ENCODE measurements at regions not wholly inside any gene's neighbourhood (a gene's known extent, or its start where the extent isn't known, plus 50 kb on each side); places are given as distances from the start of the nearest gene placed in this dataset.

GRCh38 chr15:46467041-46467440 lies 832.2 kb downstream of the SQOR start:
- no peak for DNase-seq (ENCODE audit: low read depth in 4 of 4, low spot score in 2 of 4)

DNA sequence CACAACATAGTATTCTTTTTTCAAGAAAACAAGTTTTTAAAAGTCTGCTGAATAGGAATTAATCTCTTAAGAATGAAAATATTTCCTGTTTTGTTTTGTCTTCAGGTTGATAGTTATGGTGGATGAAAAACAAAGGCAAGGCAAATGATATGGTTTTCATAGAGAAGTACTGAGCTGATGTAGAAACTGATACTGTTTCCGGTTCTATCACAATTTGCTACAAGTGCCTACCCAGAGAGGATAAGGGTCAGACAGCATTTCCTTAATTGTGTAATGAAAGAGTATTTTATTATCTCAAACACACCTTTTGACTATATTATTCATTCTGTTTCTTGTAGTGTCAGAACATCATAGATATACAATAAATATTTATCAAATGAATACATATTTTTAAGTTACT lies 836.3 kb downstream of the SQOR start:
- no peak for DNase-seq (ENCODE audit: low read depth in 4 of 4, low spot score in 2 of 4)

DNA sequence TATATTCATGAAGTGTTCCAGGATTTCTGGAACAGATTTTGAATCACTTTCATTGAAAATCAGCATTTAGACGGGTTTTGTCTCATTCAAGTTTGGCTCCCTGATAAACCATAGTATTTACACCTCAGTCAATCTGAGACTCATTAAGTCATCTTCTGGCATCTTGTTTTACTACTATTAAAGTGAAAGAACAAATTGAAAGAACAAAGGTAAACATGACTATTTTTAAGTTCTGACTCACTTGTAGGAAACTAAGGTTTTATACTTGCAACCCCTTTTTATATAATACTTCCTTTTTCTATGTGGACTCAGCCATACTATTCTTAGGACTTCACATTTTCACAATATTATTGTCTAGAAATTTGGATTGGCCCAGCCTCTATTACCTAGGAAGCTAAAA lies 854.4 kb downstream of the SQOR start:
- no peak for DNase-seq (ENCODE audit: low read depth in 4 of 4, low spot score in 2 of 4)

GRCh38 chr15:46496491-46497115 lies 861.8 kb downstream of the SQOR start:
- DNase-seq (ENCODE audit: low read depth in 4 of 4, low spot score in 2 of 4), result no peak

DNA sequence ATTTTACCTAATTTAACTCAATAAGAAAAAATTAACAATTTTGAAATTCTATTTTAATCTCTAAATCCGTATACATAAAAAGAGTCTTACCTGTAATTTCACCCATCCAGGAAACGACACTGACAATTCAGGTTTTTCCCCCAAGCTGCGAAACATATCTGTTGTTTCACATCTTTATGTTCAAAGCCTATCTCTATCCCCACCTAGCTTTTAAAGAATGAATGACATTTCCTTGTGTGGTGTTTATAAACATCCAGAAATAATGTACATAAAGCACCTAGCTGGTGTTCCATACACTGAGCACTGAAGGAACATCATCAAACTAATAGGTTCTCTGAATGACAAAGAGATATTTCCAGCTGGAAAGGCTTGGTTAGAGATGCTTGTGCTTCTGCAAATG lies 867.8 kb downstream of the SQOR start:
- peak in 1 of 4 donors; percentile 2 for DNase-seq (ENCODE audit: low read depth in 4 of 4, low spot score in 2 of 4)

- no peak for DNase-seq (ENCODE audit: low read depth in 4 of 4, low spot score in 2 of 4)
Observed at GRCh38 chr15:46518381-46518780, 883.6 kb downstream of the SQOR start.

DNA sequence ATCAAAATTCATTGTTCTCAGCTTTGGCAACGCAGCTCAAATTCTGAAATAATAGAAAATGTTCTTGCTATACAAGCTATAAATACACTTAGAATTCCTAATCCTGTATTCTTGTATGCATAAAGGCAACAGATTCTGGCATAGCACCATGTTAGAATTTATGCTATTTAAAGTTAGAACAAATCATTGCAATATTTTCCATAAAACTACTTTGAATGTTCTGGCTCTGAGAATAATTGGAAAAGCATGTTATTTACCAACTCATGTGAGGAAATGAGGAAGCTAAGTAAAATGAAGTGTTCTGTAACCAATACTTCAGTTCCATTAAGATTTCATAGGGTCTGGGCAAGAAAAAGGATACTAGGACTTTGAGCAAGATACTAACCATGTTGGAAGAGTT lies 888.9 kb downstream of the SQOR start:
- no peak for DNase-seq (ENCODE audit: low read depth in 4 of 4, low spot score in 2 of 4)

DNA sequence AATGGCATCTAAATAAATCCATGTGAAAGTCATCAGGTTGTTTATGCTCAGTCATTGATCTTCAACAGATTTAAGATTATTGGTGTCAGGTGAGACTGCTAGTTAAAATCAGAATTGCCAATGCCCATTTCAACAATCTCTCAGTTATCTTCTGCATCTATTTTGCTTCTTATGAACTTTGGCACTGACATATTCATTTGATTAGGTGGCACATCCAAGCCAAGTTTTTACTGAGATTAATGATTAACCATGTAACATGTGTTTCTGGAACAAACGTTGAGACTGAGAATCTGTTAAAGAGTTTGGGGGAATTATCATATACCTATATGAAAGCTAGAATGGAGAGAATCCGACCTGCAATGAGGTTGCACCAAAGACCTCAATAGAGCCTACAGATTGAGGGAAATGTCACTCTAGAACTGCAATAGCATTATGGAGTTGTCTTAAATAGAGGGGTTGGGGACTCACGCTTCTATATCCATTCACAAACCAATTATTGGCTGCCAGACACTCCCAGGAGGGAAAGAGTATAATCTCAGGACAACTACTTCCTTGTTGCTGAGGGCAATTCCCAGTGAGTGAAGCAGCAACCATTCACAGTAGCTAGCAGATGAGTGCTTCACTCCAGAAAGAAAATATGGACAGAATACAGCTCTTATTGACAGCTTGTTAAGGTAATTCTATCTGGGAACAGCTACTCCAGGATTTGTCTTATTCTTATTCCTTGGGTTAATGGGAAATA lies 891.3 kb downstream of the SQOR start:
- no peak for DNase-seq (ENCODE audit: low read depth in 4 of 4, low spot score in 2 of 4)

DNA sequence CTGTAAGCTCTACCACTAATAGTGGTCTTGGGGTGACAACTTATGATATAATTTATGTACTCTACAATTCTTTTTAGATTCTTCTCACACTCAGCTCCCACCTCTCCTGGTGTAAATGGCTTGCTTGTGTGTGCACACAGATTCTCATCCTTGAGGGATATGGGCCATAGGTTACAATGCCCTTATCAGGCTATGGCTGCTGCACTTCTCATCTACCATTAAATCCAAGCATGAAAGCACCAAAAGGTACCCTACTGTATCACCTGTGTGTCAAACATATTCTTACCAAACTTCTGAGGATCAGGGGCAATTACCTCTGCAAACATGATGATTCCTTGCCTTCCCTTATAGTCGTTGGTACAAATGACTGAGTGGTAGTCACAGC lies 891.9 kb downstream of the SQOR start:
- no peak for DNase-seq (ENCODE audit: low read depth in 4 of 4, low spot score in 2 of 4)

GRCh38 chr15:46543626-46544025 lies 908.8 kb downstream of the SQOR start:
- no peak for DNase-seq (ENCODE audit: low read depth in 4 of 4, low spot score in 2 of 4)

GRCh38 chr15:46548989-46549388 lies 914.2 kb downstream of the SQOR start:
- no peak for DNase-seq (ENCODE audit: low read depth in 4 of 4, low spot score in 2 of 4)

GRCh38 chr15:46552316-46552715 lies 917.5 kb downstream of the SQOR start:
- no peak for DNase-seq (ENCODE audit: low read depth in 4 of 4, low spot score in 2 of 4)

GRCh38 chr15:46555547-46555946 lies 920.7 kb downstream of the SQOR start:
- DNase-seq (ENCODE audit: low read depth in 4 of 4, low spot score in 2 of 4), result no peak

DNA sequence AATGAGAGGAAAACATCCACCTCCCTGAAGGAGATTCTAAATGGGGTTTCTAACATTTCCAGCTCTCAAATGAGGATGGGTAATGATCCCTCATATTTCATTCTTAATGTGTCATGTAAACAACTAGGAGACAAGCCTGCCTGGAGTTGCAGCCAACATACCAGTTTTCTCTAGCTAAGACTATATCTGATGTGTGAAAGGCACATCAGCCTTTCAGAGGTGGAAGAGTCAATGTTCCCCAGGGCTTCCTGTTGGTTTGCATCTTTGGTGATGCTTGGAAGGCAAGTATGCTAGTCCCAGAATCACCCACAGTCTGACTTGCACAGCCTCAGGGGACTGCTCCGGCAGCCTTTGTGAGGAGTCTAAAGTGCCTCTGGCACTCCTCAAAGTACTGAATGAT lies 921.2 kb downstream of the SQOR start:
- DNase-seq (ENCODE audit: low read depth in 4 of 4, low spot score in 2 of 4), result no peak

GRCh38 chr15:46556559-46557379 lies 921.9 kb downstream of the SQOR start:
- no peak for DNase-seq (ENCODE audit: low read depth in 4 of 4, low spot score in 2 of 4)

GRCh38 chr15:46567968-46568367 lies 933.1 kb downstream of the SQOR start:
- DNase-seq (ENCODE audit: low read depth in 4 of 4, low spot score in 2 of 4), result no peak

GRCh38 chr15:46569781-46570180 lies 935.0 kb downstream of the SQOR start:
- DNase-seq (ENCODE audit: low read depth in 4 of 4, low spot score in 2 of 4), result no peak

DNA sequence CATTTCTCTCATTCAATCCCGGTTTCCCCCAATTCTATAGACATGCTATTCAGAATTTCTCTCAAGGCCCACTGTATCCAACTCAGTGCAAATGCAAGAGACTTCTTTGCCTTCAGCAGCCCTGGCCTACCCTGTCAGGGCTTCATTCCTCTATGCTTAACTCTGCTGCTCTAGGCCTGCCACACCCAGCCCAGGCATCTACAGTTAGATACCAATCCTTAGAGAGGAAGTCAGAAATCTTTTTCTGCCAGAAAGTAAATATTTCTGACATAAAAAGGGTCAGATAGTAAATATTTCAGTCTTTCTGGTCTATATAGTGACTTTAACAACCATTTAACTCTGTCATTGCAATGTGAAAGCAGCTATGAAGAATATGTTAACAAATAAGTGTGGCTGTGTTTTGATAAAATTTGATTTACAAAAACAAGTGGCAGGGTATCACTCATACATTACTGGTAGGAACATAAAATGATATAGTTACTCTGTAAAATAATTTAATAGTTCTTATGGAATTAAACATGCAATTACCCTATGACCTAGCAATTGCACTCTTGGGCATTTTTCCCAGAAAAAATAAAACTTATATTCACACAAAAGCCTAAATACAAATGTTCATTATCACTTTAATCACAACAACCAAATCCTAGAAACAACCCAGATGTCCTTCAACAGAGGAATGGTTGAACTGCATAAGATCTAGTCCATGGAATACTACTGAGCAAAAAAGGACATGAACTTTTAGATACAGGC lies 942.0 kb downstream of the SQOR start:
- DNase-seq (ENCODE audit: low read depth in 4 of 4, low spot score in 2 of 4), result peak; percentile 34 to 47 (median 36)

DNA sequence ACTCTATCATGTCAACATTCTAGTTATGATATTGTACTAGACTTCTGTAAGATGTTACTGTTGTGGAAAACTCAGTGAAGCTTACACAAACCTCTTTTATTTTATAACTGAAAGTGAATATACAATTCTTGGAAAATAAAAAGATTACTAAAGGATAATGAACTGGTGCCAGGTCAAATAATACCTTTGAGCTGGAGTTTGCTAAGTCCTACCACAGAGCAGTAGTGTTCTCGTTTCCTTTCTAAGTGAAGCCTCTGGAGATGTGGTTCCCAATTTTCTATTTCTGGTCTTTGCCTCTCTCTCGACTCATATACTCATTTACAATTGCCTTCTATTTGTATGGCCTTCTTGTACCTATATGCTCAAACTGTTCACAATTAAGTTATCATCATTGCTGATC lies 942.9 kb downstream of the SQOR start:
- no peak for DNase-seq (ENCODE audit: low read depth in 4 of 4, low spot score in 2 of 4)

DNA sequence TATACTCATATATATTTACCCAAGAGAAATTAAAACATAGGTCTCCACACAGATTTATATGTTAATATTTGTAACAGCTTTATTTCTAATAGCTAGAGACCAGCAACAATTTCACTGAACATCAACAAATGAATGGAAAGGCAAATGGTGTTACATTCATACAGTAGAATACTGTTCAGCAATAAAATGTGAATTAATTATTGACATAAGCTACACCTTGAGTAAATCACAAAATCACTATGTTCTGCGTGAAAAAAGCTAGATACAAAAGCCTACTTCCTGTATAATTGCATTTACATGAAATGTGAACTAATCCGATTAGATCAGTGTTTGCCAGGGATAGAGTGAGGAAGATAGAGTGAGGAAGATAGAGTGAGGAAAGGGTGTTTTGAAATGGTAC lies 945.7 kb downstream of the SQOR start:
- DNase-seq (ENCODE audit: low read depth in 4 of 4, low spot score in 2 of 4), result no peak

DNA sequence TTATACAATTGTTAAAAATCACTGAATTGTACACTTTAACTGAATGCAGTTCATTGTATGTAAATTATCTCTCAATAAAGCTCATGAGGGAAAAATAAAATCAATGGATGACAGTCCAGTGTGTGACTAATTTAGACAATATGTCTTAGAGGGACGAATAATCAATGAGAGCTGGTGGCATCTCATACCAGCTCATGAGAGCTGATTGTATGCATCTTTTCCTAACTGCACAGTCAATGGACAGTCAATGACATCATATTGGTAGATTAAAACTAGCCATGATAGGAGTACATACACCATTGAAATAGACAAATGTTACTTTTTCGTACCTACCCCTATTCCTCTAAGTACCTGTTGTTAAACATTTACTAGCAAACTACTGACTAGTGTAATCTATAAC lies 946.1 kb downstream of the SQOR start:
- DNase-seq (ENCODE audit: low read depth in 4 of 4, low spot score in 2 of 4), result no peak
